D721Med (cell line): ENCODE measurements at regions not wholly inside any gene's neighbourhood (a gene's known extent, or its start where the extent isn't known, plus 50 kb on each side); places are given as distances from the start of the nearest gene placed in this dataset.

ENCODE experiments used
- DNase-seq: peaks from one replicate; pipeline ENCODE4 v3.0.0; 2011; ENCODE audit warnings: low spot score; ENCODE audit not compliant: insufficient read length
- FAIRE-seq: peaks from 2 replicates; lab custom pipeline; 2011; peaks lifted over from hg19 to GRCh38; lab: Jason Lieb, UNC
- TF ChIP-seq, protein P1 (sequence below): IDR thresholded peaks from 2 replicates; pipeline ENCODE4 v1.5.1; 2012; ENCODE audit warnings: mild to moderate bottlenecking, control low read depth; ENCODE audit not compliant: insufficient read depth; ENCODE audit errors: missing control alignments

GRCh38 chr16:64531401-64531800, 590.5 kb downstream of the CDH11 start:
- FAIRE-seq (no peak), DNase-seq (no peak)
- TF ChIP-seq, protein P1, sequence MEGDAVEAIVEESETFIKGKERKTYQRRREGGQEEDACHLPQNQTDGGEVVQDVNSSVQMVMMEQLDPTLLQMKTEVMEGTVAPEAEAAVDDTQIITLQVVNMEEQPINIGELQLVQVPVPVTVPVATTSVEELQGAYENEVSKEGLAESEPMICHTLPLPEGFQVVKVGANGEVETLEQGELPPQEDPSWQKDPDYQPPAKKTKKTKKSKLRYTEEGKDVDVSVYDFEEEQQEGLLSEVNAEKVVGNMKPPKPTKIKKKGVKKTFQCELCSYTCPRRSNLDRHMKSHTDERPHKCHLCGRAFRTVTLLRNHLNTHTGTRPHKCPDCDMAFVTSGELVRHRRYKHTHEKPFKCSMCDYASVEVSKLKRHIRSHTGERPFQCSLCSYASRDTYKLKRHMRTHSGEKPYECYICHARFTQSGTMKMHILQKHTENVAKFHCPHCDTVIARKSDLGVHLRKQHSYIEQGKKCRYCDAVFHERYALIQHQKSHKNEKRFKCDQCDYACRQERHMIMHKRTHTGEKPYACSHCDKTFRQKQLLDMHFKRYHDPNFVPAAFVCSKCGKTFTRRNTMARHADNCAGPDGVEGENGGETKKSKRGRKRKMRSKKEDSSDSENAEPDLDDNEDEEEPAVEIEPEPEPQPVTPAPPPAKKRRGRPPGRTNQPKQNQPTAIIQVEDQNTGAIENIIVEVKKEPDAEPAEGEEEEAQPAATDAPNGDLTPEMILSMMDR = no peak

DNA sequence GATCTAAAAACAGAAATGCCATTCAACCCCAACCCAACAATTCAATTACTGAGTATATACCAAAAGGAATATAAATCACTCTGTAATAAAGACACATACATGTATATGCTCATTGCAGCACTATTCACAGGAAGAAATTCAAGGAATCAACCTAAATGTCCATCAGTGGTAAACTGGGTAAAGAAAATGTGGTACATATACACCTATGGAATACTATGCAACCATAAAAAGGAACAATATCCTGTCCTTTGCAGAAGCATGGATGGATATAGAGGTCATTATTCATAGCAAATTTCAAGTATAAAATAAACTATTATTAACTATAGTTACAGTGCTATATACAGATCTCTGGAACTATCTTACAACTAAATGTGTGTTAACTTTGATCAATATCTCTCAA, 599.3 kb downstream of the CDH11 start:
- no peak for FAIRE-seq
- DNase-seq = no peak
- TF ChIP-seq, protein P1 = no peak

- TF ChIP-seq, protein P1 = no peak
- DNase-seq (no peak), FAIRE-seq (no peak)
These were observed 608.0 kb downstream of the CDH11 start for GRCh38 chr16:64513871-64514270.

DNA sequence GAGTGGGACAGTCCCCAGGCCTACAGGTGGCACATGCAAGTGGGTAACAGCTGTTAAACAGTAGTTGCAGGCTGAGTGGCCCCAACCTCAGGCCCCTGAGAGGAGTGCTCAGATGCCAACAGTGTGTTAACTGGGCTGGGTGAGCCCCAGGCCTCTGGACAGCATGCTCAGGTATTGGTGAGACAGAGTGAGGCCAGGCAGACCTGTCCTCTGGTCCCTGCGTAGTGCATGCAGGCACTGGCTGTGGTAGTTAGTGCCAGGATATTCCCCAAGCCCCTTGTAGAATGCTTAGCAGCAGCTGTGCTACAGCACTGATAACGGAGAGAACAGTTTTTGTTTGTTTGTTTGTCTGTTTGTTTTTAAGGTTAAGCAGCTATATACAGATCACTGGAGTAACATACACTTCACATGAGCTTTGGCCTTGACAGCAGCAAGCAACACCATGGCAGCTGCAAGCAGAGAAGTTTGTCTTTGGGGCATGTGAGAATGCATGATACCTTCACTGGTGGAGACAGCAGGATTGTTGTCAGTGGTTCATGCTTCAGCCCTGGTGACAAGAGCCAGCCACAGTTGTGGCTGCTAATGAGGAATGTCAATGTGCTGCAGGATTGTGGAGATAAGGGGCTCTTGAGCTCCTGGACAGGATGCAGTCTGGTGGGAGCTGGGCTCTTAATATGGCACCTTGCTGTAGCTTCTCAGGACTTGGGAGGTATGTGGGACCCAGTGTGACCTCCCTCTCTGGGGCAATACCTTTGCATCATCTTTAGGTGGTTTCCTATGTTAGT, 614.4 kb downstream of the CDH11 start:
- no peak for DNase-seq
- FAIRE-seq = no peak
- TF ChIP-seq, protein P1 = no peak

DNA sequence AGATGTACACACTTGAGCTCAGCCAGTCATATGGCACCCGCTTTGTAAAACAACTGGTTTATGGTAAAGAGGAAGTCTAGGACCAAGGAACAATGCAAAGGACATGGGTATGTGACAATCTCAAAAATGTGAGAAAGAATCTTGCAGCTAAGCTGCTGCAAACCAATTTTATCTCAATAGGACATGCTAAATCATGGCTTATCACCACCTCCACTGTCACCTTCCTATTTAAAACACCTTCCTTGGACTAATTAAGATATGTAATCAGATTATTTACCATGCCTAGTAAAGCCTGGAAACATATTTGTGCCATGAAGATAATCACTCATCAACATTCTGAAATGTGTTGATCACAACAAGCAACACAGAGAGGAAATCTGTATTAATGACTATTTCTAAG, 622.7 kb downstream of the CDH11 start:
- FAIRE-seq (no peak), DNase-seq (no peak)
- TF ChIP-seq, protein P1 = no peak

DNA sequence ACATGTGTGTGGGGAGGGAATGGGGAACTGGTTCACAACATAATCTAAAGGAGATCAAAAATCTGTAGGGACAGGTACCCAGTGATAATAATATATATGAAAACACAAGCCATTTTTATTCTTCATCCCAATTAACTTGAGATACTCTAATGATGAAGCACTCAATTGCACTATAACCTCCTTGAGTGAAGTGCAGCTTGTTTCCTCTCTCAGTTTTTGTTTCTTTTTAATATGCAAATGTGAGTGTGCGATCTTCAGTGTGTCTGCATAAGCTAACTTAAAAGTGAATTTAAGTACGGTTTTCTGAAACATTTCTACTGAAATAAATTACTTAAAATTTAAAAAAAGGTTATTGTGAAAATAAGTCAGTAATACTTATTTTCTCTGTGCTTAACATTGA, 623.5 kb downstream of the CDH11 start:
- TF ChIP-seq, protein P1 = no peak
- FAIRE-seq = no peak
- DNase-seq = no peak

DNA sequence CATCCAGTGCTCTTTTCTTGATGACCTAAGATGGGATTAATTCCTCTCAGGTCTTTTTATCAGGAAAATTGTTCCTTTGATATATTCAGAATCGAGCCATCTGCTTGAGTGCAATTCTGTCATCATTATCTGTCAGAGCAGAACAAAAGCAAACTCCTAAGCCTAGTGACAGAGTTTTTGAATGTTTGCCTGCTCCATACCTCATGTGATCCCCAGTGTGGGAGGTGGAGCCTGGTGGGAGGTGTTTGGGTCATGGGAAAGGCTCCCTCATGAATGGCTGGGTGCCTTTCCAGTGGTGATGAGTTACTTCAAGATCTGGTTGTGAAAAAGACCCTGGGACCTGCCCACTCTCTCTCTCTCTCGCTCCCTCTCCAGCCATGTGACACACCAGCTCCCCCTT, 628.2 kb downstream of the CDH11 start:
- DNase-seq = no peak
- TF ChIP-seq, protein P1 = no peak
- FAIRE-seq = no peak
